HEK293T (cell line): ENCODE measurements at regions not wholly inside any gene's neighbourhood (a gene's known extent, or its start where the extent isn't known, plus 50 kb on each side); places are given as distances from the start of the nearest gene placed in this dataset.
"Not testable (repeated sequence)": the region's sequence is repeated elsewhere in the genome, so short reads cannot be mapped to it uniquely, and the experiment has no call there.

Source experiments
- CTCF ChIA-PET: fragments of 350-600 bp; formaldehyde crosslinking; extraction: SDS; loops from one replicate; lab custom pipeline; 2021; ENCODE audit warnings: antibody characterized with exemption, inconsistent platforms; lab: Yijun Ruan, JAX
- POLR2A ChIA-PET: fragments of 350-600 bp; formaldehyde crosslinking; extraction: SDS; loops from one replicate; lab custom pipeline; 2020; ENCODE audit warnings: antibody characterized with exemption, inconsistent platforms; lab: Yijun Ruan, JAX
- DNase-seq: peaks from one replicate; pipeline ENCODE4 v3.0.0; 2012; ENCODE audit warnings: mixed read lengths; ENCODE audit errors: extremely low spot score
- ARNT ChIP-seq: fragments of 450-650 bp; IDR thresholded peaks from 2 replicates; pipeline ENCODE4 v1.6.1; 2017; ENCODE audit warnings: mild to moderate bottlenecking
- BHLHE40 ChIP-seq: fragments of 450-650 bp; IDR thresholded peaks from 2 replicates; pipeline ENCODE4 v1.6.1; 2016; ENCODE audit warnings: mild to moderate bottlenecking, moderate library complexity, borderline replicate concordance
- CTBP1 ChIP-seq: fragments of 450-650 bp; IDR thresholded peaks from 2 replicates; pipeline ENCODE4 v1.6.1; 2016; ENCODE audit warnings: borderline replicate concordance
- ELF4 ChIP-seq: fragments of 450-650 bp; IDR thresholded peaks from 2 replicates; pipeline ENCODE4 v1.6.1; 2017; ENCODE audit warnings: antibody characterized with exemption
- FOXA1 ChIP-seq: fragments of 450-650 bp; IDR thresholded peaks from 2 replicates; pipeline ENCODE4 v1.6.1; 2016; ENCODE audit warnings: mild to moderate bottlenecking
- FOXK2 ChIP-seq: fragments of 450-650 bp; IDR thresholded peaks from 2 replicates; pipeline ENCODE4 v1.6.1; 2016; ENCODE audit warnings: mild to moderate bottlenecking
- FOXM1 ChIP-seq: fragments of 450-650 bp; IDR thresholded peaks from 2 replicates; pipeline ENCODE4 v1.6.1; 2017; ENCODE audit warnings: mild to moderate bottlenecking, borderline replicate concordance
- HDGF ChIP-seq: fragments of 450-650 bp; IDR thresholded peaks from 2 replicates; pipeline ENCODE4 v1.6.1; 2017; ENCODE audit warnings: antibody characterized with exemption, borderline replicate concordance
- L3MBTL2 ChIP-seq: fragments of 450-650 bp; conservative IDR thresholded peaks from 2 replicates; pipeline ENCODE4 v1.6.1; 2016; ENCODE audit warnings: mild to moderate bottlenecking
- LEF1 ChIP-seq: fragments of 450-650 bp; IDR thresholded peaks from 2 replicates; pipeline ENCODE4 v1.6.1; 2017; ENCODE audit warnings: mild to moderate bottlenecking, borderline replicate concordance
- NFRKB ChIP-seq: fragments of 450-650 bp; IDR thresholded peaks from 2 replicates; pipeline ENCODE4 v1.6.1; 2016; ENCODE audit warnings: mild to moderate bottlenecking, moderate library complexity
- PKNOX1 ChIP-seq: fragments of 450-650 bp; IDR thresholded peaks from 2 replicates; pipeline ENCODE4 v1.6.1; 2016
- SP1 ChIP-seq: fragments of 450-650 bp; IDR thresholded peaks from 2 replicates; pipeline ENCODE4 v1.6.1; 2017
- SUZ12 ChIP-seq: fragments of 450-650 bp; IDR thresholded peaks from 2 replicates; pipeline ENCODE4 v1.6.1; 2016; ENCODE audit warnings: mild to moderate bottlenecking
- TARDBP ChIP-seq: fragments of 450-650 bp; IDR thresholded peaks from 2 replicates; pipeline ENCODE4 v1.6.1; 2016
- ZNF384 ChIP-seq: fragments of 450-650 bp; IDR thresholded peaks from 2 replicates; pipeline ENCODE4 v1.6.1; 2016

- no peak for TF ChIP-seq ARNT
- no peak for TF ChIP-seq LEF1
- TF ChIP-seq FOXM1, result no peak
- no peak for TF ChIP-seq NFRKB
- no peak for TF ChIP-seq L3MBTL2
- no peak for TF ChIP-seq FOXK2
- TF ChIP-seq SUZ12, result no peak
- TF ChIP-seq FOXA1, result no peak
- no peak for TF ChIP-seq CTBP1
- TF ChIP-seq PKNOX1, result no peak
- no peak for TF ChIP-seq HDGF
- TF ChIP-seq BHLHE40, result no peak
- no peak for TF ChIP-seq TARDBP
- TF ChIP-seq SP1, result no peak
- no peak for TF ChIP-seq ELF4
- no peak for TF ChIP-seq ZNF384
- DNase-seq, result no peak
- ChIA-PET CTCF (no interaction called here), POLR2A (no interaction called here)
Observed at GRCh38 chr10:114719311-114719710, 61.2 kb upstream of the ABLIM1 start.

GRCh38 chr10:114720023-114720422 is 61.9 kb upstream of the ABLIM1 start:
- CTCF ChIA-PET, DNase-seq, POLR2A ChIA-PET: not testable (repeated sequence)

GRCh38 chr10:114720685-114721278 is 62.7 kb upstream of the ABLIM1 start:
- CTCF ChIA-PET, result no interaction called here
- no peak for DNase-seq
- POLR2A ChIA-PET, result no interaction called here
- no peak for TF ChIP-seq SUZ12
- no peak for TF ChIP-seq FOXM1
- TF ChIP-seq BHLHE40, result no peak
- TF ChIP-seq ZNF384, result no peak
- no peak for TF ChIP-seq ELF4

- POLR2A ChIA-PET, result not testable (repeated sequence)
Observed at GRCh38 chr10:114722136-114722535, 64.1 kb upstream of the ABLIM1 start.

GRCh38 chr10:114723361-114723760 is 65.3 kb upstream of the ABLIM1 start:
- DNase-seq, result no peak
- ChIA-PET POLR2A (no interaction called here), CTCF (no interaction called here)
- no peak for TF ChIP-seq ZNF384
- TF ChIP-seq HDGF, result no peak
- no peak for TF ChIP-seq L3MBTL2
- no peak for TF ChIP-seq PKNOX1
- no peak for TF ChIP-seq NFRKB

More at GRCh38 chr10:114722136-114722535, 64.1 kb upstream of the ABLIM1 start:
- DNase-seq, CTCF ChIA-PET: not testable (repeated sequence)

GRCh38 chr10:114723991-114724715 is 66.1 kb upstream of the ABLIM1 start:
- ChIA-PET POLR2A (no interaction called here), CTCF (no interaction called here)
- no peak for DNase-seq
- no peak for TF ChIP-seq L3MBTL2

- TF ChIP-seq PKNOX1 (no peak), ELF4 (no peak), SUZ12 (no peak), HDGF (no peak), ARNT (no peak), L3MBTL2 (no peak), NFRKB (no peak), FOXM1 (no peak), SP1 (no peak), FOXK2 (no peak), CTBP1 (no peak), ZNF384 (no peak), TARDBP (no peak), FOXA1 (no peak), LEF1 (no peak), BHLHE40 (no peak)
- no peak for DNase-seq
- POLR2A ChIA-PET, result no interaction called here
- CTCF ChIA-PET, result no interaction called here
Observed at GRCh38 chr10:114724716-114725106, 66.6 kb upstream of the ABLIM1 start.
